Suprapubic skin (tissue), 4 donors: ENCODE measurements at regions not wholly inside any gene's neighbourhood (a gene's known extent, or its start where the extent isn't known, plus 50 kb on each side); places are given as distances from the start of the nearest gene placed in this dataset.

Experiments used
- DNase-seq, 2 donors: peaks; one replicate each; pipeline ENCODE4 v3.0.0-alpha.2; 2019; ENCODE audit warnings: low spot score in 2 of 2
- H3K27ac ChIP-seq: fragments of 200-600 bp; sonication (generic); one replicate; pipeline ENCODE4 v1.5.1; 2019
- H3K27me3 ChIP-seq: fragments of 200-600 bp; sonication (generic); one replicate; pipeline ENCODE4 v1.5.1; 2019
- H3K36me3 ChIP-seq: fragments of 200-600 bp; sonication (generic); one replicate; pipeline ENCODE4 v1.5.1; 2019
- H3K4me1 ChIP-seq: fragments of 200-600 bp; sonication (generic); one replicate; pipeline ENCODE4 v1.5.1; 2019
- H3K4me3 ChIP-seq: fragments of 200-600 bp; sonication (generic); one replicate; pipeline ENCODE4 v1.5.1; 2019; ENCODE audit warnings: mild to moderate bottlenecking
- H3K9me3 ChIP-seq: fragments of 200-600 bp; sonication (generic); one replicate; pipeline ENCODE4 v1.5.1; 2019
- EP300 ChIP-seq: sonication (generic); formaldehyde crosslinking; IDR thresholded peaks from one replicate; pipeline ENCODE4 v1.6.1; 2017; ENCODE audit warnings: antibody characterized with exemption
- POLR2A ChIP-seq, 2 donors: fragments of 450-650 bp; IDR thresholded peaks; one replicate each; pipeline ENCODE4 v1.6.1; 2017; ENCODE audit warnings: antibody characterized with exemption in 2 of 2, mild to moderate bottlenecking in 2 of 2, moderate library complexity in 2 of 2
- POLR2AphosphoS5 ChIP-seq, 3 donors: sonication (generic); formaldehyde crosslinking; IDR thresholded peaks; one replicate each; pipeline ENCODE4 v1.6.1; 2017; ENCODE audit warnings: antibody characterized with exemption in 3 of 3
- WGBS: methylation state at CpG from one replicate; pipeline ENCODE4 v1.1.5; 2018; 5-methylcytosine and 5-hydroxymethylcytosine counted together
- TF ChIP-seq, protein P1 (sequence below), 2 donors: fragments of 200-600 bp in 1 of 2; fragments of 450-650 bp in 1 of 2; sonication (generic) in 1 of 2; IDR thresholded peaks; one replicate each; pipeline ENCODE4 v1.5.1; 2016 to 2019; ENCODE audit warnings: antibody characterized with exemption in 2 of 2, mild to moderate bottlenecking in 1 of 2, moderate library complexity in 1 of 2

- Histone ChIP-seq H3K27me3 (no peaks in the 10 kb centered on the region), H3K4me1 (no peaks in the 10 kb centered on the region), H3K4me3 (no peak overlapping the region), H3K9me3 (no peaks in the 10 kb centered on the region), H3K36me3 (no peaks in the 10 kb centered on the region), H3K27ac (no peak overlapping the region)
- peak in 1 of 2 donors; percentile 74 for DNase-seq
- WGBS, result 78% methylated on average over 16 of the region's 16 CpGs
- TF ChIP-seq POLR2A (IDR thresholded peaks at IDR 0.05) (no peak), POLR2AphosphoS5 (IDR thresholded peaks at IDR 0.05) (no peak), EP300 (no peak)
- TF ChIP-seq, protein P1, sequence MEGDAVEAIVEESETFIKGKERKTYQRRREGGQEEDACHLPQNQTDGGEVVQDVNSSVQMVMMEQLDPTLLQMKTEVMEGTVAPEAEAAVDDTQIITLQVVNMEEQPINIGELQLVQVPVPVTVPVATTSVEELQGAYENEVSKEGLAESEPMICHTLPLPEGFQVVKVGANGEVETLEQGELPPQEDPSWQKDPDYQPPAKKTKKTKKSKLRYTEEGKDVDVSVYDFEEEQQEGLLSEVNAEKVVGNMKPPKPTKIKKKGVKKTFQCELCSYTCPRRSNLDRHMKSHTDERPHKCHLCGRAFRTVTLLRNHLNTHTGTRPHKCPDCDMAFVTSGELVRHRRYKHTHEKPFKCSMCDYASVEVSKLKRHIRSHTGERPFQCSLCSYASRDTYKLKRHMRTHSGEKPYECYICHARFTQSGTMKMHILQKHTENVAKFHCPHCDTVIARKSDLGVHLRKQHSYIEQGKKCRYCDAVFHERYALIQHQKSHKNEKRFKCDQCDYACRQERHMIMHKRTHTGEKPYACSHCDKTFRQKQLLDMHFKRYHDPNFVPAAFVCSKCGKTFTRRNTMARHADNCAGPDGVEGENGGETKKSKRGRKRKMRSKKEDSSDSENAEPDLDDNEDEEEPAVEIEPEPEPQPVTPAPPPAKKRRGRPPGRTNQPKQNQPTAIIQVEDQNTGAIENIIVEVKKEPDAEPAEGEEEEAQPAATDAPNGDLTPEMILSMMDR (IDR thresholded peaks at IDR 0.05), result no peak
Measured at GRCh38 chr1:54461731-54462596, 55.8 kb upstream of the SSBP3 start.

GRCh38 chr1:54460861-54461387 lies 54.7 kb upstream of the SSBP3 start:
- DNase-seq, result peak in 1 of 2 donors; percentile 38
- Histone ChIP-seq H3K4me3 (no peak overlapping the region), H3K36me3 (no peaks in the 10 kb centered on the region), H3K27me3 (no peaks in the 10 kb centered on the region), H3K4me1 (no peaks in the 10 kb centered on the region), H3K27ac (no peak overlapping the region), H3K9me3 (no peaks in the 10 kb centered on the region)
- no peak for TF ChIP-seq POLR2A (IDR thresholded peaks at IDR 0.05)
- 89% methylated on average over 8 of the region's 8 CpGs for WGBS

- Histone ChIP-seq H3K4me3 (no peak overlapping the region), H3K36me3 (no peaks in the 10 kb centered on the region), H3K27me3 (no peaks in the 10 kb centered on the region), H3K4me1 (no peaks in the 10 kb centered on the region), H3K9me3 (no peaks in the 10 kb centered on the region), H3K27ac (no peak overlapping the region)
- 83% methylated on average over 2 of the region's 2 CpGs for WGBS
- DNase-seq, result peak in 1 of 2 donors; percentile 63
- TF ChIP-seq, protein P1 (IDR thresholded peaks at IDR 0.05), result no peak
- TF ChIP-seq POLR2AphosphoS5 (IDR thresholded peaks at IDR 0.05), result no peak
- TF ChIP-seq EP300, result no peak
- no peak for TF ChIP-seq POLR2A (IDR thresholded peaks at IDR 0.05)
Measured at GRCh38 chr1:54460351-54460750, 54.2 kb upstream of the SSBP3 start.

GRCh38 chr1:54459726-54460191 lies 53.6 kb upstream of the SSBP3 start:
- no peaks in the 10 kb centered on the region for H3K9me3 ChIP-seq
- WGBS, result 29% methylated on average over 3 of the region's 4 CpGs
- no peak overlapping the region for H3K4me3 ChIP-seq
- no peaks in the 10 kb centered on the region for H3K36me3 ChIP-seq
- no peaks in the 10 kb centered on the region for H3K4me1 ChIP-seq
- TF ChIP-seq EP300, result no peak
- TF ChIP-seq POLR2A (IDR thresholded peaks at IDR 0.05), result no peak
- TF ChIP-seq, protein P1 (IDR thresholded peaks at IDR 0.05), result no peak
- no peak for TF ChIP-seq POLR2AphosphoS5 (IDR thresholded peaks at IDR 0.05)
- H3K27ac ChIP-seq, result no peak overlapping the region
- no peaks in the 10 kb centered on the region for H3K27me3 ChIP-seq
- DNase-seq, result peak in 1 of 2 donors; percentile 67

GRCh38 chr1:54459140-54459539 lies 52.9 kb upstream of the SSBP3 start:
- H3K27ac ChIP-seq, result no peak overlapping the region
- no peak overlapping the region for H3K4me3 ChIP-seq
- TF ChIP-seq POLR2AphosphoS5 (IDR thresholded peaks at IDR 0.05) (no peak), EP300 (no peak), POLR2A (IDR thresholded peaks at IDR 0.05) (no peak)
- TF ChIP-seq, protein P1 (IDR thresholded peaks at IDR 0.05), result no peak
- H3K36me3 ChIP-seq, result no peaks in the 10 kb centered on the region
- no peaks in the 10 kb centered on the region for H3K9me3 ChIP-seq
- no peaks in the 10 kb centered on the region for H3K27me3 ChIP-seq
- H3K4me1 ChIP-seq, result no peaks in the 10 kb centered on the region
- peak in 1 of 2 donors; percentile 28 for DNase-seq
